GM18870 (cell line): ENCODE measurements at regions not wholly inside any gene's neighbourhood (a gene's known extent, or its start where the extent isn't known, plus 50 kb on each side); places are given as distances from the start of the nearest gene placed in this dataset.

ENCODE experiments used
- ATAC-seq: cut with Tn5 transposase; IDR thresholded peaks from one replicate; pipeline ENCODE4 v1.9.1; 2021; ENCODE audit warnings: moderate library complexity; ENCODE audit not compliant: unreplicated experiment

DNA sequence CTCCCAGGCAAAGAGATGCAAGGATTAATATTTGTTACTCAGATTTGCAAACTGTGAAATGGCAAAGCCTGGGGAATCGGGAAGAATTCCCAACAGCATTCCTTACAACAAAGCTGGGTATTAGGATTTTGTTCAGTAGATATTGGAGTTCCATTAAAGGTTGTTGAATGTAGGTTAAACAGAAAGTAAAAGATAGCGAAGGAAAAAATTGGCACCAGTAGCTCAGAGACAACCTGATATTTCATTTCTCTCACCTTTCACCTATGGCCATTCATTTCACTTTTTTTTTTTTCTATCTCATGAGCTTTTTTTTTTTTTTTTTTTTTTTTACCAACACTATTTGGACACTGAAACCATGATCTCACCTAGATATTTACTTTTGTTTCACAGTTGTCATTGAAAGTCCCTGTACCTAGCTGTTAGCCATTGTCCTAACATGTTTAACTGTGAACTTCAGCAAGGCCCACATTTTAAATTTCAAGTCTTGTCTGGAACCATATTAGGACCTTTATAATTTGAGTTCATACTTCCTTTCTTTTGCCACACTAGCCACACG is 552.5 kb downstream of the HAO1 start:
- ATAC-seq: no peak

DNA sequence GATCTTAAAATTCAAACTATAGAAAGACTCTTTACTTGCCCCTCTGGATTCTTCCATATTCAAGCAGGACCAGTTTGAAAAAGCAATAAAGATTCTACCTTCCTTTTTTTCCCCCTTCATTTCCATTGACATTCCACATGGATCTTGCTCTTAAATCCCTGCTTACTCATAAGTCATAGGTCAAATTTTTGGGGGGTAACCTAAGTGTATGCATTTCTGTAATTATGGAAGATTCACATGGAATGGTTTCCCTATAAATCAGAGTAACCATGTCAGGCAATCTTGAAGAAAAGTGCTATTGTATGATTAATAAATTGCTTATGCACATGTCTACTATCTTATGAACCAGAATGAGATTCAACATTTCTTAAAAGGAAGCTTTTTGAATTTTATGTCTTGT is 551.0 kb downstream of the HAO1 start:
- ATAC-seq: no peak

DNA sequence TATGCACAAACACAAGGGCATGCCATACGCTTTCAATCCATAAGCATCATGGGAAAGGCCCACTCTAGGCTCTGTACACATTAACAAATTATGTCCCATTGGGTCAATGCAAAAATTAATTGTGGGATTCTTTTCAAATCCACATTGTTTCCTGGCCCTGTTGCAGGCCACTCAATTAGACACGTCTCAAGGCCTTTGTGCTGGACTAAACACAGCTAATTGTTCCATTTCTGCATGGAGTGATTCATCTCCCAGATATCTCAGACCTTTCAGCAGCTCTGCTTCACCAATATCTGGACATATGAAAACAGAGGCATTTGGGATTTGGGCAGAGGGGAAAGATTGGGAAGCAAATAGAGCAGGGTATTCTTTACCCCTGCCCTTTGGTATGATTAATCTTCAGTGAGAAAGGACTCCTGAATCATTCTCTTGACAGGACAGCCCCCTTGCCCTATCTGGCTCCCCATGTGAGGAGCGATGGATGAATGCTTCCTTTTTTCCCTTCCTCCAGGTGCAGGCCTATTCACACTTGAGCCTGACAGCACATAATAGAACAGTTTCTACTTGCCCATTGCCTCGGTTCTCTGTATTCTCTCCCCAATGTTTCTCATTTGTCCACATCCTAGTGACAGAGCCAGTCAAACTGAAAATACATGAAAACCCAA is 547.6 kb downstream of the HAO1 start:
- ATAC-seq: no peak

DNA sequence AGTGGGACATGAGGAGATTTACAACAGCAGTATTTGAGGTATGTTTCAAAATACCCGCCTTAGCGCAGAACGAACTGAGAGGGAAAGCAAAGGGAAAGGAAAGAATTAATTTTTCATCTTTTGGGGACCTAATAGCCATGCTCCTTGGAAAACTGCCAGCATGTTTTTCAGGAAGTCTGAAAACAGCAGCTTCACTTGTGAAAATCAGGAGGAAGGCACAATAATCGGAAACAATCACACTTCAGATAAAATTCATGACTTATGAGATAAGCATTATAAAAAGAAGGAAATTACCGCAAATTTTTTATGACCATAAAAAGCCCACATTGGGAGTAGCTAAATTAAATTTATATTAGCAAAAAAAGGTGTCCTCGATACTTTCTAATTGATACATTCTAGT is 541.1 kb downstream of the HAO1 start:
- no peak for ATAC-seq

DNA sequence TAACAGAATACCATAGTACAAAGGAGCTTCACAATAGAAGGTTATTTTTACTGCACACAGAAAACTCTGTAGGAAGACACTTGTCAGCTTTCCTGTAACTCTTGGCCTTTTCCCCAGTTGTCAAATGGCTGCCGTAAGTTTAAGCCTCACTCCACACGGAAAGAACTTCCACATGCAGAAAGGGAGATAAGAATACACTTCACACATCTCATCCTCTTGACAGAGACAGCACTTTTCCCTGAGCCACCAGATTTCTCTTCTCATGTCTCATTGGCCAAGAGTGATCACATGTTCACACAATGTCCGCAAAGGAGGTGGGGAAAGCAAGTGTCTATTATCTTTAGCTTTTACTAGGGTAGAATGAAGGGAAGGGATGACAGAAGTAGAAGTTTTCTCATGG is 540.7 kb downstream of the HAO1 start:
- no peak for ATAC-seq

DNA sequence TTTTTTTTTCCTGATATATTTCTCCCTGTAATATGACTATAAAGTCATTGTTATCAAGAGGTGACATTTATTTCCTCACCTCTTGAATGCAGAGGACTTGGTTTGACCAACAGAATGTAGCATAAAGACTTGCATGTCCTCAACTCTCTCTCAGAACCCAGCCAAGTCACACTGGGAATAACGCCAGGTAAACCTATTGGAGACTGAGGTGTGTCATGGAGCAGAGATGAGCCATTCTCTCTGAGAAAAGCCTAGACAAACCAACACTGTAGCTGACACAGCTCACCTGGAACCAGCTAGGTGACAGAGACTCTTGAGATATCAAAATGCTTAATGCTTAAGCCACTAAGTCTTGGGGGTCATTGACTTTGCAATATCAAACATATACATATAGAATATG is 533.6 kb downstream of the HAO1 start:
- no peak for ATAC-seq

DNA sequence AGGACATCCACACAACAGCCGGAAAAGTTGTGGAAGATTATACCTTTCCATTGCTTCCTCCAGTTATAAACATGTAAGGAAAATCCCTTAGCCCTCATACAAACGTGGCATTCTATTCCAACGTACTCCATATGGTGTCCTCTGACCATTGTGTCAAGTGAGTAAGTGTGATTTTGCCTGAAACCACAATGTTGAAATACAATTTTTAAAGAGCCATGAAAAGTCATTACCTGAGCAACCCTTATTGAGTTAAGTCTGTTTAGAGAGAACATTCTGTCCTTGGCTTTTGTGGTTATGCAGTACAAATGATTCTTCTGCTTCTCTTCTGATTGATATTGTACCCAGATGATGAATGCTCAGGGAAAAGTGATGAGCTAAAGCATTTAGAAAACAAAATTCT is 530.1 kb downstream of the HAO1 start:
- ATAC-seq: no peak

DNA sequence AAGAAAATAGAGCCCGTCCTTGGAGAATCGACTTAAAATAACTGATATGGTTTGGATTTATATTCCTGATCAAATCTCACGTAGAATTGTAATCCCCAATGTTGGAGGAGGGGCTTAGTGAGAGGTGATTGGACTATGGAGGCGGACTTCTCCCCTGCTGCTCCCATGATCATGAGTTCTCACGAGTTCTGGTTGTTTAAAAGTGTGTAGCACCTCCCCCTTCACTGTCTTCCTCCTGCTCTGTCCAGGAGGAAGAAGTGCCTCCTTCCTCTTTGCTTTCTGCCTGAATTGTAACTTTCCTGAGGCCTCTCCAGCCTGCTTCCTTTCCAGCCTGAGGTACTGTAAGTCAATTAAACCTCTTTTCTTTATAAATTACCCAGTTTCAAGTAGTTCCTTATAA is 529.2 kb downstream of the HAO1 start:
- ATAC-seq: no peak

DNA sequence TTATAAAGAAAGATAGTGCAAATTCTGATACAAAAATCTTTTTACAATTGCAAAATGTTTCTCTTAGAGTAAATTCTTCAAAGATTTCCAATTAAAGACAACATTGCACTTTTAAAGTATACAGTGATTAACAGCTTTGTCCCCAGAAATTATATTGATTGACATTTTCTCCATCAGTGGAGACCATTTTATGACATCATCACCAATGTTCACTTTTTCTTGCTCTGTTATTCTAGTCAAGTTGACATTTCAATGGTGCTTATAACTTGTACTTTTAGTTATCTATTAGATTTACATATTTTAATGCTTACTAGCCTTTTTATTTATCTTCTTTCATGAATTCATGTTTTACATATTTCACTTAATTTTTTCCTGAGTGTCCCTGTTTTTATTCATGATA is 524.8 kb downstream of the HAO1 start:
- ATAC-seq: no peak

DNA sequence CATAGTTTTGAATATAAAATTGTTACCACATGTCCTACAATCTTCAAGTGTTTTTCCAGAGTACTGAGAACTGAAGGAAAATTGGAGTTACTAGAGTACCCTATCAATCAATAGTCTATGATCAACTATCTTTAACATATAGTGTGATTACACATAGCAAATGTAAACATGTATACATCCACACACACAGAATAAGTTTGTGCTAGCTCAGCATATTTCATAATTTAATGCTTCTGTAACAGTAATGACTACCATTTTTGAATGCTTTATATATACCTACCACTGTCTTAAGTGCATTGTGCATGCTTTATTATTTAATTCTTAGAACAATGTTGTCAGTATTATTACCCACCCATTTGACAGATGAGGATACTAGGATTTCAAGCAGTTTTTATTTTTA is 523.9 kb downstream of the HAO1 start:
- ATAC-seq: no peak

DNA sequence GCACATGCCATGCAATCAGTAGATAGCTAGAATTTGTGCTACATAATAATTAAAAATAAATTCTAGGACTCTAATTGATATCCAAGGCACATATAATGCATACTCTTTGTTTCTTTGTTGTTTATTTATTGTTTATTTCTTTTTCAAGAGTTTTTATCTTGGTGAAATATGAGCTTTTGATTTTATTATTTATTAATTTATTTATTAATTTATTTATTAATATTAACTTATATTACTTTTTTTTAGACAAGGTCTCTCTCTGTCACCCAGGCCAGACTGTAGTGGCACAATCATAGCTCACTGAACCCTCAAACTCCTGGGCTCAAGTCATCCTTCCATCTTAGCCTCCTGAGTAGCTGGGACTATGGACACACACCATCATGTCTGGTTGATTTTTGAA is 519.9 kb downstream of the HAO1 start:
- ATAC-seq: no peak

DNA sequence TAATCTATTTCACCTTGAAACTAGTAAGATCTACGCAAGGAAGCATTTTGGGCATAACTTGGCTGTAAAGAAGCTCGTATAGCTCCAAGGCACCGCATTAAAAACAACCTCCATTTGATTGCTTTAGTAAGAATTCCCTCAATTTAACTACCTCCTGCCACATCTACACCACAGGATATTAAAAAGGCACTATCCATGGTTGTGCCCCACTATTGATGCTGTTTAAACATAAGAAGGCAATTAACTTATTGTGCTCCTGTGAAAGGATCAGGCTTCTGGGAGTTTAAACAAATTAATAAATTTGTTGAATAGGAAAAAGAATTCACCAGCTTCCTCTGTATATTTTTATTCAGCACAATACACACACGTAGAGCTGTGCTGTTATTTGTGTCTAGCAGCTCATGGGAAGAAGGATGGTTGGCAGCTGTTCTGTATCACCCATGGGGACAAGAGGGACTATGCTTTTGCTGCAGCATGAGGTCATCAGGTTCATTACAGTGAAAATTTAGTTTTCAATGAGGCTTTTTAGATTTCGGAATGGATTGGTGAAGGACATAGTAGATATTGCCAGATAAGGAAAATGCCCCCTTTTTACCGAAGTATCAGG is 513.3 kb downstream of the HAO1 start:
- no peak for ATAC-seq

DNA sequence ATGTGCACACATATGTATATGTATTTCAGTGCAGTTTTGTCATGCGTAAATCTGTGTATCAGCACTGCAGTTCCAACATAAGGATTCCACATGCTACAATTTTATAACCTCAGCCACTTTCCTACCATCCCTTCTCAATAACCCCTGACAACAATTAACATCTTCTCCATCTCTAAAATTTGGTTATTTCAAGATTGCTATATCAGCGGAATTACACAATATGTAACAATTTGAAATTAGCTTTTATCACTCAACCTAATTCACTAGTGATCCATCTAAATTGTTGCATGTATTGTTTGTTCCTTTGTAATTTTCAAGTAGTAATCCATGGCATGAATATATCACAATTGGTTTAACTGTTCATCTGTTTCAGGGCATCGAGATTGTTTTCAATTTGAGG is 511.3 kb downstream of the HAO1 start:
- no peak for ATAC-seq

DNA sequence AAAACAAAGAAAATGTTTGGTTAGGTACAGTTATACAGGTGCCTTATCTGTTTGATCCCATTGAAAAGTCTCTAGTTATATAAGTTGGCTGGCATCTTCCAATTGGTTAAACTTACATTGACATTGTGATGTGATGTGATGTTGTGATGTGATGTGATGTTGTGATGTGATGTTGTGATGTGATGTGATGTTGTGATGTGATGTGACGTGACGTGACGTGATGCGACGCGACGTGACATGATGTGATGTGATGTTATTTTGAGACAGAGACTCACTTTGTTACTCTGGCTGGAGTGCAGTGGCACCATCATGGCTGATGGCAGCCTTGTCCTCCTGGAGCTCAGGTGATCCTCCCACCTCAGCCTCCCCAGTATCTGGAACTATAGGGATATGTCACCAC is 507.6 kb downstream of the HAO1 start:
- ATAC-seq: no peak

DNA sequence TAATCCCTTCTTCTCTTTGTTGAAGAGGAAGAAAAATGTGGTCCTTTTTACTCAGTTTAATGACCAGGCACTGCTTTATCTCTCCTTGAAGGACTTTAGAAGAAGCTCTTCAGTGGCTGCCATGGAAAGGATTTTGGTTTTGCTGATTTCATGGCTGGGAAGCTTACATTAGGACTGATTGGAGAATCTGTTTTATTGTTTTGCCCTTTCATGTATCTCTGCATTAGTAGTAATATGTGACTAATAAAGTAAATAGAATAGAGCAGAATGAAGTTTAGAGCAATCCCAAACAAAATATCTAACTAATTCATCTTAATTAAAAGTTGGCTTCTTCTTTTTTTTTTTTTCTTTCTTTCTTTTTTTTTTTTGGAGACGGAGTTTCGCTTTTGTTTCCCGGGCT is 502.9 kb downstream of the HAO1 start:
- ATAC-seq: no peak

DNA sequence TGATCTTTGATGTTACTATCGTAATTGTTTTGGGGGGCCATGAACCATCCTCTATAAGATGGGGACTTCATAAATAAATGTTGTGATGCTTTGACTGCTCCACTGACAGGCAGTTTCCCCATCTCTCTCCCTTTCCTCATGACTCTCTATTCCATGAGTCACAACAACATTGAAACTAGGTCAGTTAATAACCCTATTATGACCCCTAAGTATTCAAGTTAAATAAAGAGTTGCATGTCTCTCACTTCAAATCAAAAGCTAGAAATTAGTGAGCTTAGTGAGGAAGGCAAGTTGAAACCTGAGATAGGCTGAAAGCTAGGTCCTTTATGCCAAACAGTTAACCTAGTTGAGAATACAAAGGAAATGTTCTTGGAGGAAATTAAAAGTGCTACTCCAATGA is 491.0 kb downstream of the HAO1 start:
- ATAC-seq: no peak

DNA sequence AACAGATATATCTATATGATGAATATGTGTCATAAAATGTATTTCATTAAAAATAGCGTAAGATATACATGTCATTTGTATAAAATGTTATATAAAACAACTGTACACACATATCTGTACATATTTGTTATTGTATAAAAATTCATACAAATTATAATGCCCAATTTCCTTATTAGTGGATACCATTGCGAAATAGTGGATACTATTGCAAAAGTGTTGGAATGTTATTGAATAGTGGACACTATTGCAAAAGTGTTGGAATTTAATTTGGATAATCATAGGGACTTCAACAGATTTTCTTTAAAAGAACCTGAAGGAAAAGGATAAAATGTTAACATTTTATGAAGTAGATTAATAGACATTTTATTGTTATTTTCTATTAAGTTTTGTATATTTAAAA is 487.4 kb downstream of the HAO1 start:
- no peak for ATAC-seq

DNA sequence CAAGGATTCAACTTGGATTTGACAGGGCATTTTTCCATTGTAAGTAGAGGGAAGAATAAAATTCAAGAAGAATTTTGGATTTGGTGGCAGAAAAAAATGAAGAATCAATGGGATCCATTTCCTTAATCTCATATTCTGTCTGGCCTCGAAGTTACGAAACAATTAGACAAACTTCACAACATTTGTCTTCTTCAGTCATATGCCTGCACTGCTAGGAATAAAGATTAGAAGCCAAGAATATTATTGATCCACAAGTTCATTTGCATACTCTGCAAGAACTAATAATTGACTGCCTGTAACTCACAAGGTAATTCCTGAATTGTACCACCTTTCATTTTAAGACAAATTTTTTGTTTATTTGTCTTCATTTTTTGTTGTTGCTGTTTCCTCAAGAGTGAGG is 486.2 kb downstream of the HAO1 start:
- no peak for ATAC-seq

DNA sequence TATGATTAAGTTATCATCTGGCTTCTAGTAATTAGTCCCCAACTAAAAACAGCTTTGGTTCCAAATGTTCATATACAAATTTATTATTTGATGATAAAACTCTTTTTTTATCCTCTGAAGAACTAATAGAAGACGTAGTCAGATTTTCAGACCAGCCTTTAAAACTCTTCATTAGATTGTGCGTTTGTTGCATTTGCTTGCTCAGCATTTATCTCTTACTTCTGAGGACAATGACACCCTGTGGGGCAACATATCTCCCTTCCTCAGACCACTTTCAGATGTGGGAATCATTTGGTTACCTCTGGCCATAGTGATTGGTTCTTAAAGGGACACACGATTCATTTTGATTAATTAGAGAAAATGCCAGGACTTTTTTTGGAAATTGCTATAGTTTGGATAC is 481.8 kb downstream of the HAO1 start:
- no peak for ATAC-seq

DNA sequence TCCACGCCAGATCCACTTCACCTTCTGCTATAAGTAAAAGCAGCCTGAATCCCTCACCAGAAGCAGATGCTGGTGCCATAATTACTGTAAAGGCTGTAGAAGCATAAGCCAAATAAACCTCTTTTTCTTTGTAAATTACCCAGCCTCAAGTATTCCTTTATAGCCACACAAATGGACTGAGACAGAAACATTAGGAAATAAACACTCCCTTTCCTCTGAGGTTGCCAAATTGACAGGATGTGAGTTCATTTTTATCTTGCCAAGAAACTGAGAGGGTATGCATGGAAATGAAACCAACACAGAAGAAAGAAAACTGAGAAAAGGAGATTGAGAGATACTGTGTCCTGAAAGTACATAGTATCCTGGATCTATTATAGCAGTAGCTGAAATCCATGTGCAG is 481.2 kb downstream of the HAO1 start:
- ATAC-seq: no peak

DNA sequence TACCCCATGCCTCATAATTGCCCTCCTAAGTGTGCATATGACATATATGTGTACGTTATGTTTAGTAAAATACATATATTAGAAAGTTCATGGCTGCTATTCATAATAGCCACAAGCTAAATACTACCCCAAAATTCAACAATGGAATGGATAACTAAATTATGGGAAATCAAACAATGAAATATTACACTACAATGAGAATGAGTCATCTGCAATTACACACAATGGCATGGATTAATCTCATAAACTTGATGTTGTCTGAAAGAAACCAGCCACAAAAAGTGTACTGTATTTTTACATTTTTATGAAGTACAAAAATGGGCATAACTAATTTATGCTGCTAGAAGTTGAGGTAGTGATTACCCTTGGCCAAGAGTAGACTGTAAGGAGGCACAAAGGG is 477.0 kb downstream of the HAO1 start:
- ATAC-seq: no peak

DNA sequence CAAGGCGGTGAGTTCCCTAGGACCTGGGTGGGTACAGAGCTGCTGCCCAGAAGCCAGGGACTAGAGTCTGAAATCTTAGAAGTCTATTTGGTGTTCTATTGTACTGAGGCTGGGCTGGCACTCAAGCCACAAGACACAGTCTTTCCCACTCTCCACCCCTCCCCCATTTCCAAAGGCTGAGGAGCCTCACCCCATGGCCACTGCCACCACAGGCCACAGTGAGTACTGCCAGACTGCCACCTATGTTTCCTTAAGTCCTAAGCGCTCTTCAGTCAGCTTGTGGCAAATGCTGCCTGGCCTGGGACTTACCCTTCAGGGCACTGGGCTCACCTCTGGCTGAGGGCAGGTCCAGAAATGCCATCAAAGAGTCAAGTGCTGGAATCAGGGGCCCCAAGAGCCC is 469.3 kb downstream of the HAO1 start:
- ATAC-seq: no peak

DNA sequence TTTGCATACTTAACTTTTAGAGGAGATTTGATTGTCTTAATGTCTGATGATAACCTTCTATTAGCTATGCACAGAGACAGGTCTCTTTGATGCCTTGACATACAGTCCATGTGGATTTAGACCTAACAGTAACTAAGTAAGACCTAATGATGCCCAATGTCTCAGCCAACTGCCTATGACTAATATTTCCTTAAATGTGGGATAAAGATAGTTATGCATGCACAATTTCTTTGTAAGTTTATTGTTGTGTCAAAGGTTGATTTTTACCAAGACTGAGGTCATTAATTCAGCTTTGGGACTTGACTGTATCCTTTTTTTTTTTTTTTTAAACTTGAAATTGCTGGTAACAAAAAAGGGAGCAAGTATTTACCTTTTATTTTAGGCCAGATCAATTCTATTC is 450.0 kb downstream of the HAO1 start:
- ATAC-seq: no peak
